ENCODE measurements at regions not wholly inside any gene's neighbourhood (a gene's known extent, or its start where the extent isn't known, plus 50 kb on each side); places are given as distances from the start of the nearest gene placed in this dataset.

DNA sequence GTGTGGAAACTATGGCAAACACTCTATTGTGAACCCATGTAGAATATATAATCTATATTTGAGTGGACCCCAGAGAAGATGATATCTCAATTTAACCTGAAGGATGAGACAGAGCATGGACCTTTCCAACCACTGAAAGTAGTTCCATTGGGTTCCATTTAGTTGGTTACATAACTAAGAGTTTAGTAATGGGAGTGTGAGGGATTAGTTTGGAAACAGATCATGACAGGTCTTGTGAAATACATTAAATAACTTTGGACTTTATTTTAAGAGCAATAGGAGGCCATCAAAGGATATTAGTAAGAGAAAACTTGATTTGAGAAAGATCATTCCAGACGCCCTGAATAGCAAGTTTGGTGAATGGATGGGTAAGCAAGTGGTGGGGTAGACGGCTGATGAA is 487.2 kb upstream of the ROBO2 start:
- H3K4me1 ChIP-seq: no peaks in the 10 kb centered on the region
- Mint-ChIP-seq H3K36me3 (ENCODE audit: insufficient read depth, unreplicated experiment) (no peaks in the 10 kb centered on the region), H3K27ac (ENCODE audit: unreplicated experiment) (no peak overlapping the region), H3K4me1 (ENCODE audit: low read depth, unreplicated experiment) (no peaks in the 10 kb centered on the region), H3K4me3 (ENCODE audit: unreplicated experiment) (no peak overlapping the region), H3K9me3 (ENCODE audit: unreplicated experiment) (no peaks in the 10 kb centered on the region), H3K27me3 (ENCODE audit: insufficient read depth, unreplicated experiment) (peaks cover 5% of the 10 kb centered on the region)
- no TSS peak for BruUV-seq (replicated peaks)
- ChIA-PET CTCF (no interaction called here), POLR2A (no interaction called here)
- no peaks in the 10 kb centered on the region for H3K9me3 ChIP-seq
- H3K4me3 ChIP-seq (ENCODE audit: low read depth, low read length): no peak overlapping the region
- H3K27me3 ChIP-seq (replicated peaks; ENCODE audit: control insufficient read depth, insufficient read depth, low read length): no peaks in the 10 kb centered on the region
- intact Hi-C loops (cut with micrococcal nuclease; ENCODE audit: unreplicated experiment): no loop called here
- TF ChIP-seq, protein P1, sequence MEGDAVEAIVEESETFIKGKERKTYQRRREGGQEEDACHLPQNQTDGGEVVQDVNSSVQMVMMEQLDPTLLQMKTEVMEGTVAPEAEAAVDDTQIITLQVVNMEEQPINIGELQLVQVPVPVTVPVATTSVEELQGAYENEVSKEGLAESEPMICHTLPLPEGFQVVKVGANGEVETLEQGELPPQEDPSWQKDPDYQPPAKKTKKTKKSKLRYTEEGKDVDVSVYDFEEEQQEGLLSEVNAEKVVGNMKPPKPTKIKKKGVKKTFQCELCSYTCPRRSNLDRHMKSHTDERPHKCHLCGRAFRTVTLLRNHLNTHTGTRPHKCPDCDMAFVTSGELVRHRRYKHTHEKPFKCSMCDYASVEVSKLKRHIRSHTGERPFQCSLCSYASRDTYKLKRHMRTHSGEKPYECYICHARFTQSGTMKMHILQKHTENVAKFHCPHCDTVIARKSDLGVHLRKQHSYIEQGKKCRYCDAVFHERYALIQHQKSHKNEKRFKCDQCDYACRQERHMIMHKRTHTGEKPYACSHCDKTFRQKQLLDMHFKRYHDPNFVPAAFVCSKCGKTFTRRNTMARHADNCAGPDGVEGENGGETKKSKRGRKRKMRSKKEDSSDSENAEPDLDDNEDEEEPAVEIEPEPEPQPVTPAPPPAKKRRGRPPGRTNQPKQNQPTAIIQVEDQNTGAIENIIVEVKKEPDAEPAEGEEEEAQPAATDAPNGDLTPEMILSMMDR (IDR thresholded peaks at IDR 0.05; ENCODE audit: insufficient read depth in 1 of 2, low read depth in 1 of 2, low read length in 1 of 2, severe bottlenecking in 1 of 2, unreplicated experiment in 1 of 2): no peak
- H3K36me3 ChIP-seq (ENCODE audit: control insufficient read depth, insufficient read depth, low read length): no peaks in the 10 kb centered on the region
- no peak for DNase-seq

GRCh38 chr3:76554707-76555106 is 485.2 kb upstream of the ROBO2 start:
- intact Hi-C loops (cut with micrococcal nuclease; ENCODE audit: unreplicated experiment): no loop called here
- Mint-ChIP-seq H3K36me3 (ENCODE audit: insufficient read depth, unreplicated experiment) (no peaks in the 10 kb centered on the region), H3K27me3 (ENCODE audit: insufficient read depth, unreplicated experiment) (peaks cover 5% of the 10 kb centered on the region), H3K4me1 (ENCODE audit: low read depth, unreplicated experiment) (no peaks in the 10 kb centered on the region), H3K4me3 (ENCODE audit: unreplicated experiment) (no peak overlapping the region), H3K27ac (ENCODE audit: unreplicated experiment) (no peak overlapping the region), H3K9me3 (ENCODE audit: unreplicated experiment) (no peaks in the 10 kb centered on the region)
- H3K9me3 ChIP-seq: no peaks in the 10 kb centered on the region
- ChIA-PET CTCF (no interaction called here), POLR2A (no interaction called here)
- H3K27me3 ChIP-seq (replicated peaks; ENCODE audit: control insufficient read depth, insufficient read depth, low read length): no peaks in the 10 kb centered on the region
- no peaks in the 10 kb centered on the region for H3K4me1 ChIP-seq
- TF ChIP-seq, protein P1 (IDR thresholded peaks at IDR 0.05; ENCODE audit: insufficient read depth in 1 of 2, low read depth in 1 of 2, low read length in 1 of 2, severe bottlenecking in 1 of 2, unreplicated experiment in 1 of 2): no peak
- BruUV-seq (replicated peaks): no TSS peak
- no peak for DNase-seq
- H3K4me3 ChIP-seq (ENCODE audit: low read depth, low read length): no peak overlapping the region
- H3K36me3 ChIP-seq (ENCODE audit: control insufficient read depth, insufficient read depth, low read length): no peaks in the 10 kb centered on the region

DNA sequence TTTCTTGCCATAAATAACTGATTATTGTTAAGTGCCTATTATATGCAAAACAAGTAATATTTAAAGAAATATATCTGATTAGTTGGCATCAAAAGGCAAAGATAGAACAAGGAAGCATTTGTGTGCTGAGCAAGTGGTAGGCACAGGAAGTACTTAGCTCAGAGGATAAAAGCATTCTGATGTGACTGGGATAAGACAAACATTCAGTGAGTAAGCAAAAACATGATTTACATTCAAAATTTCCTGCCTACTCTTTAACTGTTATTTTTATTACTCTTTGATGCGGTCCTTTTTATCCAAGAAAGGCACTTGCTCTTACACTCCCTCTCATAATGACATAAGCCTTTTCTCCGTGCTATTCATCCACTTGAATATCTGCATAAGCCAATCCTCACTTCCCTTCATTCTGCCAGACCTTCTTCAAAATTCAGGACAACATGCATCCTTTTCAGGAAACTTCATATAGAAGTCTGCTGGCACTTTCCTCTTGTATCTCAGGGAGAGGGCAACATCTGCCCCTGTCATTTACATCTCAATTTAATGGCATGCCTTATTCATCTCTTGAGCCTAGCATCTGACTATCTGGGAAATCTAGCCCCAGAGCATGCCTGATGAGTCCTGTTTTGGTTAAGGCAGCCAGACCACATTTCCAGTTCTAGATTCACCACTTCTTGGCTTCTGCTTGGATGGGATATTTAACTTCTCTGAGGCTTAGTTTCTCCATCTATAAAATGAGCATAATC is 478.2 kb upstream of the ROBO2 start:
- intact Hi-C loops (cut with micrococcal nuclease; ENCODE audit: unreplicated experiment): no loop called here
- ChIA-PET POLR2A (no interaction called here), CTCF (no interaction called here)
- no peak for DNase-seq
- Mint-ChIP-seq H3K4me1 (ENCODE audit: low read depth, unreplicated experiment) (no peaks in the 10 kb centered on the region), H3K27ac (ENCODE audit: unreplicated experiment) (no peak overlapping the region), H3K4me3 (ENCODE audit: unreplicated experiment) (no peak overlapping the region), H3K9me3 (ENCODE audit: unreplicated experiment) (no peaks in the 10 kb centered on the region), H3K27me3 (ENCODE audit: insufficient read depth, unreplicated experiment) (no peaks in the 10 kb centered on the region), H3K36me3 (ENCODE audit: insufficient read depth, unreplicated experiment) (no peaks in the 10 kb centered on the region)
- no peaks in the 10 kb centered on the region for H3K27me3 ChIP-seq (replicated peaks; ENCODE audit: control insufficient read depth, insufficient read depth, low read length)
- TF ChIP-seq, protein P1 (IDR thresholded peaks at IDR 0.05; ENCODE audit: insufficient read depth in 1 of 2, low read depth in 1 of 2, low read length in 1 of 2, severe bottlenecking in 1 of 2, unreplicated experiment in 1 of 2): no peak
- H3K9me3 ChIP-seq: no peaks in the 10 kb centered on the region
- H3K36me3 ChIP-seq (ENCODE audit: control insufficient read depth, insufficient read depth, low read length): no peaks in the 10 kb centered on the region
- BruUV-seq (replicated peaks): no TSS peak
- H3K4me1 ChIP-seq: no peaks in the 10 kb centered on the region
- H3K4me3 ChIP-seq (ENCODE audit: low read depth, low read length): no peak overlapping the region

Measured in Caco-2 (cell line).